HK-2 (cell line): ENCODE measurements at regions not wholly inside any gene's neighbourhood (a gene's known extent, or its start where the extent isn't known, plus 50 kb on each side); places are given as distances from the start of the nearest gene placed in this dataset.

Experiments
- DNase-seq: peaks from one replicate; pipeline ENCODE4 v3.0.0-alpha.2; 2018; ENCODE audit not compliant: unreplicated experiment

DNA sequence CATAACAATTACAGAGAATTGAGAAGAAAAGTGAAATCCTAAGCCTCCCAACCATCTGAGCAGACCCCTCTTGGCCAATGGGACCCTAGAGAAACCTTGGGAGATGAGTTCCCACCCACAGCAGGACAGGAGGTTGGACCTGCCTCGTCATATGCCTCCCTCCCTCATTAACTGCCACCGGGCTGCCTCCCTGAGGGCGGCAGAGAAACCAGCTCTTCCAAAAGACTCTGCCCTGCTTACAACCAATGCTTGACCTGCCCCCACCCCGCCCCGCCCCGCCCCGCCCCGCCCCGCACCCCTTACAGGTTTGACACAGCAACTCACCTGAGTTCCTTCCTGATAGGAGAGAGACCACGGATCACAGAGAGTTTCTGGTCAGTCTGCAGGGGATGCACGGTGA is 86.1 kb downstream of the ADRA2C start:
- no peak for DNase-seq

- DNase-seq = no peak
Observed at GRCh38 chr4:3852711-3853110, 86.5 kb downstream of the ADRA2C start.

DNA sequence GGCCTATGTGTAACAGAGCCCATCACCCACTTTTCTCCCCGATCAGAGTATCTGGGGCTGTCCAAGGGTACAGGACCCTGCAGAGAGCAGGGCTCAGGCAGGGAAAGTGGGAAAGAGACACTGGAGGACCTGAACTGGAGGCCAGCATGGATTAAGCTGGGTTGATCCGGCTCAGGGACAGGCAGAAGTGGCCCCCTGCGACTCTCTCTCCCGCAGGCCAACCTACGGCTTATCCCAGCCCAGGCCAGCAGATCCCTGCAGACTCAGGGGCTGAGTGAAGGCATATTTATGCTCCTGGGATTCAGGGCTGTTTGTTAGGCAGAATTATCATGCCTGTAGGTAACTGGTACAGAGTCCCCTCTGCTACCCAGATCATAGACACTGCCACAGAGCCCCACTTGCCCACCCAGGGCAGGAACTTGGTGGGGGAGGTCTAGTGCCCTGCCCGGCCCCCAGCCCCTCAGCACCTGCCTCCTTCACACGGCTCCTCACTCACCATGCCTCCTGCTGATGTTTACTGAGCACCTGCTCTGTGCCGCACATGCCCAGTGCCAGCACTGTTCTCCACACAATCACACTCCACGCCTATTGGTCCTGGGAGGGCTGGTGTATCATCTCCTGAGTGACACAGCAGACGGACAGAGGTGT is 87.3 kb downstream of the ADRA2C start:
- no peak for DNase-seq

DNA sequence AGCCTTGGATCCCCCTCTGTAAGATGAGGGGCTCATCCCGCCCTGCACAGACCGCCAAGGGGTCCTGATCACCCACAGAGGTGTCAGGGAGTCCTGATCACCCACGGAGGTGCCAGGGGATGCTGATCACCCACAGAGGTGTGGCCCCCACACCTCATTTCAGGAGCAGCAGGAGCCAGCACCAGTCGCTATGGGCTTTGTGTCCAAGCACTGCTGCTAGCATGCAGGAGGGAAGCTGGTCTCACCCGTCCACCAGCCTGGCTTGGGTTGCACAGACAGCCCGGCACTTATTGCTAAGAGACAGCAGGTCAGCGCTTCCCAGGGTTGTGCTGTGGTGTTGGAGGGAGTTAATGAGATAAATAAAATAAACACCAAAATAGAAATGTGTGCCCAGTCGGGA is 88.5 kb downstream of the ADRA2C start:
- no peak for DNase-seq

DNA sequence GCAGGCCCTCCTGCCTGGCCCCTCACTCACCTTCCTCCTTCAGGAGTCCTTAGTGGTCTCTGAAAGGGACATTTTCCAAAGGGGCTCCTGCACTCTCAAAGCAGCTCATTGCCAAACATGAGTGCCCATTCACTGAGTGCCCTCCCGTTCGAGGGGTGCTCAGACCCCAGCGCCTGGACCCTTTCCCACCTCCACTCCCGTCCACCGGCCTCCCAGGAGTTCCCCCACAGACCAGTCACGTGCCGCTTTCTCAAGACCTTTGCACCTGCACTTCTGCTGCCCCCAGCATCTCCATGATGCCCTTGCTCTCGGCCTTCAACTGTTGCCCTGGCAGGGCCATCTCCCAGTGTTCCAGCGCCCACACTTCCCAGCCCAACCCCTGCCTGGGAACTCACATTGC is 89.5 kb downstream of the ADRA2C start:
- DNase-seq = no peak

- DNase-seq = no peak
Observed at GRCh38 chr4:3856604-3857204, 90.5 kb downstream of the ADRA2C start.

GRCh38 chr4:3857269-3857926 is 91.2 kb downstream of the ADRA2C start:
- no peak for DNase-seq

DNA sequence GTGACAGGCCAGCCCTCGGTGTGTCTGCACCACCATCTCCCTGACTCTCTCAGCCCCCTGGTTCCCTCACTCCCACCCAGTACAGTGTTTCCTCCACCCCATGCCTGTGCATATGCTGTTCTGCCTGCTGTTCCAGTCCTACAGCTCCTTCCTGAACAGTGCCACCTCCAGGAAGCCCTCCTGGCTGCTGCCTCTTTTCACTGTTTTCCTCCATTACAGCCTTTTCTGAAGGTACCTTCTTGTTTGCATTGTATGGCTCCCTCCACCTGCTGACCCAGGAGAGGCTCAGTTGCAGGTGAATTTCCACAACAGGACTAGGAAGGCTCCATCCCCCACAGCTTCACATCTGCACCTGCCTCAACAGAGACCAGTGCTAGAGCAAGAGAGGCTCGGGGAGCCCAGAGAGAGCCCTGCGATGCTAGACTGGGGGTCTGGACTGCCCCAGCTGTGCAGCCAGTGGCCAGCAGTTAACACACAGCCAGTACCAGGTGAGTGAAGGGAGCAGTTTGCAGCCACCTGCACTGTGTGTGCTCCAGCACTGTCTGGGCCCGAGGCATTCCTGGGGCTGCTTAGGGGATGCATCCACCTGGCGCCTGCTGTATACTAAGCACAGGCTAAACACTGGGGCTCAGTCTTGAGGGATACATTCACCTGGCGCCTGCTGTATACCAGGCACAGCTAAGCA is 92.0 kb downstream of the ADRA2C start:
- DNase-seq = no peak

- DNase-seq = no peak
Observed at GRCh38 chr4:3858765-3859388, 92.7 kb downstream of the ADRA2C start.

- DNase-seq = no peak
Observed at GRCh38 chr4:3859571-3859970, 93.4 kb downstream of the ADRA2C start.

DNA sequence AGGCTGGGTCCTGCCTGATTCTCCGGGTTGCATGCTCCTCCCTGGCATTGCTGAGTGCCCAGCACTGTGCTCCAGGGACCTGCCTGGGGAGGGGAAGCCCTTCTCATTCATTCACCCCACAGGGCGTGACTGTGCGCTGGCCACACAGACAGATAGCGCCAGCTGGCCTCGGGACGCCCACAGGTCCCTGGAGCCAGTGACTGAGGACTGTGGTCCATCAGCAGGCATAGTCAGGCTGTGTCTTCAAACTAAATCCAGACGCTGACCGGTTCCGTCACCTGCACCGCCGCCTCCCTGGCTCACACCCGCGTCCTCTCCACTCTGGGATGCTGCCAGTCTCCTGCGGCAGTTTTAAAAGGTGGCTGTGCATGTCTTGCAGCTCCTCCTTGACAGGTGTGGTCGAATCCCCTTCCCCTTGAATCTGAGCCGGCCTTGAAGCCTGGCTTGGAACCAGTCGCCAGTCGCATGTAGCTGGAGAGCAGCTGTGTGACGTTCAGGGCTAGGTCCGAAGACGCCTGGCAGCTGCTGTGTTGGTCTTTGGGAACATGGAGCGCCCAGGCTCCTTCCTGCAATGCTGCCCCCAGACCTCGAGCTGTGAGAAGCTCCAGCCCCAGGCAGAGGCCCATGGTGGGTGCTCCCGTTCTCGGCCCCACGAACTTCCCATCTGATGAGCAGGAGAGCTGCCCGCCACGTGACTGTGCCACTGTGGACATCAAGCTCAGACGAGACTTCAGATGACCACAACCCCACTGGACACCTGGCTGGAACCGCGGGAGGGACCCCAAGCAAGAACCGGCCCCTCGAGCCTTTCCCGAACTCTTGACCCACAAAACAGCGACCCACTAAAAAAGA is 94.1 kb downstream of the ADRA2C start:
- DNase-seq = no peak

- no peak for DNase-seq
Observed at GRCh38 chr4:3860913-3861636, 94.9 kb downstream of the ADRA2C start.

DNA sequence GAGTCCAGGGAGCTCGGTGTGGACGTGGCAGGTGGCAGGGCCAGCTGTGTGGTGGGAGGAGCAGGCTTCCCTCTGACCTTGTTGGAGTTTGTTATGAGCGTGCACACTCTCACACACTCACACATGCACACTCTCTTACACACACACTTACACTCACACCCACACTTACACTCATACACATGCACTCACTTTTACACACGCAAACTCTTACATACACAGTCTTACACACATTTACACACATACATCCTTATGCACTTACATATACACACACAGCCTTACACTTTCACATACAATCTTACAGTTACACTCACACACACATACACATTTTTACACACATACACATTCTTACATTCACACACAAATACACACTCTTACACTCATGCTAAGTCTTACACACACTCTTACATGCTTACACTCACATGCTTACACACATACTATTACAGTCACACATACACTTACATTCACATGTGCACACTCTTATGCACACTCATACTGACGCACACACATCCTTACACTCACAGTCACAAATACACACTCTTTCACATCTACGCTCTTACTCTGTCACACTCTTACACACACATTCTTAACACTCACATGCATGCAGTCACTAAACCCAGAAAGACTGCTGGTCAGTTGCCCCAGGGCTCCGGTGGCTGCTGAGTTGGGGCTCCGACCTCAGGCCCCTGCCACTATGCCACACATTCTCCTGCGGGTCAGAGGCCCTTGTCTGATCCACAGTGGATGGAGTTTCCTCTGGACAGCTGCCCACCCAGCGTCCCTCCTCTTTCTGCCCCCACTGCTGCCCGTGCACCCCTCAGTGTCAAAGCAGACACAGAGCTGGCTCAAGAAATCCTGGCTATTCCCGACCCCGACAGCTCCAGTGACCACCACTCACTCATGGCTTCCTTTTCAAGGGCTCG is 95.8 kb downstream of the ADRA2C start:
- DNase-seq = no peak

- no peak for DNase-seq
Observed at GRCh38 chr4:3862640-3863420, 96.6 kb downstream of the ADRA2C start.

DNA sequence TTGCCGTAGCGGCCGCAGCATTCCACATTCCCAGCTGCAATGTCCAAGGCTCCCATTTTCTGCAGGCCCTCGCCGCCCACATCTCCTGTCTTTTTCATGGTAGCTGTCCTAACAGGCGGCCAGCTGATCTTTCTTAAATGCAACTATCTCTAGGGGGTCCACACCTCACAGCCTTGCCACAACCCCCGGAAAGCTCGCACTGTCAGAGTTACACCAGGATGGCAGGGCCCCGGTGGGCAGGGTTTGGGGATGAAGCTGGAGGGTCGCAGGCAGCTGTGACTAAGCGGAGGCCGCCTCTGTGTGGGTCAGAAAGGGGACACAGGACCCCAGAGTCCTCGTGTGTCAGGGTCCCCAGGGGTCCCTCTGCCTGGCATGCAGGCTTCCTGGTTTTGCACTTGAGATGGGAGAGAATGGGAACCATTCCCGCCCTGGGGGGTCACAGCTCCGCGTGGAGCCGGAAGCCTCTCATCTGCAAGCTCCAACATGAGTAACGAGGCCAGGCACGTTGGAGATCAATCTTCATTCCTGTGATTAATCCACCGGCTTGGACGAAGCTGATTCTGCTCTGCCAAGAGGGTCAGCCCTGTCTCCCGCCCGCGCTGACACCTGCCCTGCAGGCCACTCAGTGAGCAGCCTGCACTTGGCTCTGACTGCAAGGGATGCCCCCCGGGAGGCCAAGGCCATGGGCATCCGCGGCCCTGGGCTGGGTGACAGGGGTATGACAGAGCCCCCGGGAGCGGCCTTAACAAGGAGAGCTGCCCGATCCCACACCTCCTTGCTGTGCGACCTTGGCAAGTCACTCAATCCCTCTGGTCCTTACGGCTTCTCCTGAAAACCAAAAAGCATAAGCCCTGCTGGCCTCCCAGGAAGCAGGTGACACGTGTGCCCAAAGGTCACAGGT is 97.9 kb downstream of the ADRA2C start:
- DNase-seq = no peak

GRCh38 chr4:3864742-3865721 is 98.8 kb downstream of the ADRA2C start:
- no peak for DNase-seq
